DOHH2 (cell line): ENCODE measurements at regions not wholly inside any gene's neighbourhood (a gene's known extent, or its start where the extent isn't known, plus 50 kb on each side); places are given as distances from the start of the nearest gene placed in this dataset.

Source experiments
- EZH2phosphoT487 ChIP-seq: fragments of 200-600 bp; sonication (generic); IDR thresholded peaks from 2 replicates; pipeline ENCODE4 v1.6.1; 2017; ENCODE audit warnings: borderline replicate concordance, mild to moderate bottlenecking, antibody characterized with exemption, low read length, moderate library complexity, mixed read lengths
- TF ChIP-seq, protein P1 (sequence below): fragments of 200-600 bp; sonication (generic); IDR thresholded peaks from one replicate; pipeline ENCODE4 v1.5.1; 2014; ENCODE audit warnings: antibody characterized with exemption, mild to moderate bottlenecking, low read depth, low read length; ENCODE audit not compliant: poor library complexity, severe bottlenecking

DNA sequence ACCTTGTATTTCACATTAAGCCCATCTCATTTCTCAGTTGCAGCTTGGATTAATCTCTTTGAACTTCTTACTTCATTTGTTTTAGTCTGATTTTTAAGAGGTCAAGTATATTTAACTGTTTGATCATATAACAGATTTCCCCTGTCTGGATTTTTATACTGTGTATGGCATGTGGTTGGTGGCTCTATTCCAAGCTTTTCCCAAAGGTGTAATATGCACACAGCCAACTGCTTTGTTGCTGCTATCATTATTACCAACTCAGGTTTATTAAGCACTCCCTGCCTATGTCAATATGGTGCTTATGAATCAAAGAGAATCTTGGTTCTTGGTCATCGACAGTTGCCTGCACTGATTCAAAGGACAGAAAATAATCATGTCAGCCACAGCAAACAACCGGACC lies 92.6 kb downstream of the RAP2A start:
- TF ChIP-seq, protein P1, sequence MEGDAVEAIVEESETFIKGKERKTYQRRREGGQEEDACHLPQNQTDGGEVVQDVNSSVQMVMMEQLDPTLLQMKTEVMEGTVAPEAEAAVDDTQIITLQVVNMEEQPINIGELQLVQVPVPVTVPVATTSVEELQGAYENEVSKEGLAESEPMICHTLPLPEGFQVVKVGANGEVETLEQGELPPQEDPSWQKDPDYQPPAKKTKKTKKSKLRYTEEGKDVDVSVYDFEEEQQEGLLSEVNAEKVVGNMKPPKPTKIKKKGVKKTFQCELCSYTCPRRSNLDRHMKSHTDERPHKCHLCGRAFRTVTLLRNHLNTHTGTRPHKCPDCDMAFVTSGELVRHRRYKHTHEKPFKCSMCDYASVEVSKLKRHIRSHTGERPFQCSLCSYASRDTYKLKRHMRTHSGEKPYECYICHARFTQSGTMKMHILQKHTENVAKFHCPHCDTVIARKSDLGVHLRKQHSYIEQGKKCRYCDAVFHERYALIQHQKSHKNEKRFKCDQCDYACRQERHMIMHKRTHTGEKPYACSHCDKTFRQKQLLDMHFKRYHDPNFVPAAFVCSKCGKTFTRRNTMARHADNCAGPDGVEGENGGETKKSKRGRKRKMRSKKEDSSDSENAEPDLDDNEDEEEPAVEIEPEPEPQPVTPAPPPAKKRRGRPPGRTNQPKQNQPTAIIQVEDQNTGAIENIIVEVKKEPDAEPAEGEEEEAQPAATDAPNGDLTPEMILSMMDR, result no peak
- no peak for TF ChIP-seq EZH2phosphoT487
